ENCODE measurements at regions not wholly inside any gene's neighbourhood (a gene's known extent, or its start where the extent isn't known, plus 50 kb on each side); places are given as distances from the start of the nearest gene placed in this dataset.
A peak's percentile ranks its signal among the peaks of the same experiment; 100 is the strongest.

DNA sequence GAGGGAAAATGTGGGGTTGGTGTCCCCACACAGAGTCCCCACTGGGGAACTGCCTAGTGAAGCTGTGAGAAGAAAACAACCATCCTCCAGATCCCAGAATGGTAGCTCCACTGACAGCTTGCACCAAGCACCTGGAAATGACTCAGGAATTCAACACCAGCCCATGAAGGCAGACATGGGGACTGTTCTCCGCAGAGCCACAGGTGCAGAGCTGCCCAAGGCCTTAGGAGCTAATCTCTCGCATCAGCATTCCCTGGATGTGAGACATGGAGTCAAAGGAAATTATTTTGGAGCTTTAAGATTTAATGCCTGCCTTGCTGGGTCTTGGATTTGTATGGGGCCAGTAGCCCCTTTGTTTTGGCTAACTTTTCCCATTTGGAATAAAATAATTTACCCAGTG, 367.9 kb downstream of the FAM133A start:
- DNase-seq, result no peak
- in situ Hi-C loops (cut with MboI; ENCODE audit: low pct_unique_long_range_greater_than_20kb, low sequenced_read_pairs), result no loop called here

DNA sequence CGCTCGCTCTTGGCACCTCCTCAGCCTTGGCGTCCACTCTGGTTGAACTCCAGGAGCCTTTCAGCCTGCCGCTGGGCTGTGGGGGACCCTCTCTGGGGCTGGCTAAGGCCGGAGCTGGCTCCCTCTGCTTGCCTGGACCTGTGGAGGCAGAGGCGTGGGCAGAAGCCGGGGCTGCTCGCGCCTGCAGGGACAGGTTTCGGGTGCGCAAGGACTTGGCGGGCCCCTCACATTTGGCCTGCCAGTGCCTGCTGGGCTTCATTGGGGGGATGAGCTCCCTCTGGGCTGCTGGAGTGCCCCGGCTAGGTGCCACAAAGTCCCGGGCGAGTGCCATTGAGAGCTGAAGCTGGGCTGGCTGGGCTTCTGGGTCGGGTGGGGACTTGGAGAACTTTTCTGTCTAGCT, 371.7 kb downstream of the FAM133A start:
- in situ Hi-C loops (cut with MboI; ENCODE audit: low pct_unique_long_range_greater_than_20kb, low sequenced_read_pairs), result no loop called here
- DNase-seq, result no peak

DNA sequence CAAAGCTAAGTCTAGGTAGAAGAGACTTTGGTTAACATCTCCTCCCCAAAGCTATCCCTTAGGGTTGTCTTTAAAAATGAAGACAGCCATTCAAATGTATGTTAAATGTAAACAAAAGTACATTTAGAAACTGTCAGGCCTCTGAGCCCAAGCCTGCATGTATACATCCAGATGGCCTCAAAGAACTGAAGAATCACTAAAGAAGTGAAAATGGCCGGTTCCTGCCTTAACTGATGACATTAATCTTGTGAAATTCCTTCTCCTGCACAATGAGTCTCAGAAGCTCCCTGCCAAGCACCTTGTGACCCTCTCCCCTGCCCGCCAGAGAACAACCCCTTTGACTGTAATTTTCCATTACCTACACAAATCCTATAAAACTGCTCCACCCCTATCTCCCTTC, 377.9 kb downstream of the FAM133A start:
- in situ Hi-C loops (cut with MboI; ENCODE audit: low pct_unique_long_range_greater_than_20kb, low sequenced_read_pairs), result no loop called here
- no peak for DNase-seq

DNA sequence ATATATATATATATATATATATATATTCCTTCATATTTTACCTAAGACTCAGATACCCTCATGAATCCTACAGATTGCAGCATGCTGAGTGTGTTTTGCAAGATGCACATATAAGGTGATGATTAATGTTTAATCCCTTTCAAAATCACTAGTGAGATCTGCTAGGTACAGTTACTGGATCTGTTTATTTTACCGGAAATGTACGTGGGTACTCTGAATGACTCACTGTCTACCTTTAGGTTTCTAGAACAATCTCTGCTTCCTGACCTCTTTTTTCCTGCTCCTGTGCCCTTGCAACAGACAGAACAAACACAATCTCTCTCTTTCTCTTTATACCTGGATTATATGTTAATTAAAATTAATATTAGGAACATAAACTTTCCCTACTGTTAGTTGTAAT, 379.6 kb downstream of the FAM133A start:
- in situ Hi-C loops (cut with MboI; ENCODE audit: low pct_unique_long_range_greater_than_20kb, low sequenced_read_pairs), result no loop called here

DNA sequence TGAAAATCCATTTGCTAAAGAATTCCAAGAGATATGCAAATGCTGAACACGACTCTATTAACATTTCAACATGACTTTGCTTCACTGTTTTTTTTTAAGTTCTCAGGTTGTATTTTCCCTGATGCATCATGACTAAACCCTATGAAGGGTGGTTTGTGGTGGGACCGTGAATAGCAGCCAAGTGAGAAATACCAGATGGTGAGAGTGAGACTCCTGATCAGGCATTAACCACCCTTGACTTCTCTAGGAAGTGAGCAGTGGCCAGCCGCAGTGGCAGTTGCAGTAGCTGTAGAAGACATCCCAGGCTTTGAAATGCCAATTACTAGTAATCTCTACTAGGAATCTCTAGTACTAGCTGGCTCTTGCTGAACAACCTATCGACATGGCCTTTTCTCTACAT, 383.4 kb downstream of the FAM133A start:
- in situ Hi-C loops (cut with MboI; ENCODE audit: low pct_unique_long_range_greater_than_20kb, low sequenced_read_pairs), result no loop called here
- DNase-seq, result no peak

More for the DNA sequence above, 379.6 kb downstream of the FAM133A start:
- DNase-seq, result no peak

DNA sequence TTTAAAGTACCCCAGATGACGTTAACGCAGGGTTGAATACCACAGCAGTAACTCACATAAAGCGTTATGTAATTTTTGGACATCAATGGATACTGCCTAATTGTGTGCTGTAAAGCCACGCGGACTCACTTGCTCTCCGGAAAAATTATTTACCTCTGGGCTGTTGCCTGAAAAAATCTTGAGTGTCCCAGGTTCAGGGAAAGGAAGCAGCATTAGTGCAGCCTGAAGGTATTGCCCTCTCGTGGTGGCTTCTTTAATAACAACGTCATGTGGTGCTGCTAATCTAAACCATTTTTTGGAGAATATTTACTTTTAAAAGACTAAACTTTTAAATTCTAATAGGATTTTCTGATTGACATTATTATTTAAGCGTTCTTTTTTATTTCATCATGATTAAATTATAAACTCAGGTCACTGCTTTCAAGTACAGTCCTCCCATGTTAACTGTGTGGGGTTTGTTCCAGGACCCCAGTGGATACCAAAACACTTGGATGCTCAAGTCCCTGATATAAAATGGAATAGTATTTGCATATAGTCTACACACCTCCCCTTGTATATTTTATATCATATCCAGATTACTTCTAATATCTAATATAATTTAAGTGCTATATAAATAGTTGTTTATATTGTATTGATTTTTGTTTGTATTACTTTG, 384.8 kb downstream of the FAM133A start:
- in situ Hi-C loops (cut with MboI; ENCODE audit: low pct_unique_long_range_greater_than_20kb, low sequenced_read_pairs), result no loop called here
- peak; percentile 28 for DNase-seq

DNA sequence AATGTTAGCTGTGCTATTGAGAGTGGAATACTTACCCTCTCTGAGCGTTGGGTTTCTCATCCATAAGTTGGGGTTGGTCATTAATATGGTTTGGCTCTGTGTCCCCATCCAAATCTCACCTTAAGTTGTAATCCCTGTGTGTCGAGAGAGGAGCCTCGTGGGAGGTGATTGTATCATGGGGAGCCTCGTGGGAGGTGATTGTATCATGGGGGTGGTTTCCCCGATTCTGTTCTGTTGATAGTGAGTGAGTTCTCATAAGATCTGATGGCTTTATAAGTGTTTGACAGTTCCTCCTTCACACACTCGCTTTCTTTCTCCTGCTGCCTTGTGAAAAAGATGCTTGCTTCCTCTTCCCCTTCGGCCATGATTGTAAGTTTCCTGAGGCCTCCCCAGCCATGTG, 391.1 kb downstream of the FAM133A start:
- in situ Hi-C loops (cut with MboI; ENCODE audit: low pct_unique_long_range_greater_than_20kb, low sequenced_read_pairs), result no loop called here
- no peak for DNase-seq

DNA sequence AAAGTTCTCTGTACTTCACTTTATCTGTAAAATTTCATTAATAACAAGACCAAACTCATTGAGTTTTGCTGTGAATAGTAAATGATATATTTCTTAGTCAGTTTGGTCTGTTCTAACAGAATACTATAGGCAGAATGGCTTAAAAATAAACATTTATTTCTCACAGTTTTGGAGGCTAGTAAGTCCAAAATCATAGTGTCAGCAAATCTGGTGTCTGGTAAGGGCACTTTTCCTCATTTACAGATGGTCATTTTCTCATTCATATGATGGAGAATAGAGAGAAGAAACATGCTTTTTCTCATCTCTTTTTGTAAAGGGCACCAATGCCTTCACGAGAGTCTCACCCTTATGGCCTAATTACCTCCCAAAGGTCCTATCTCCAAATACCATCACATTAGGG, 415.1 kb downstream of the FAM133A start:
- in situ Hi-C loops (cut with MboI; ENCODE audit: low pct_unique_long_range_greater_than_20kb, low sequenced_read_pairs), result no loop called here
- no peak for DNase-seq

DNA sequence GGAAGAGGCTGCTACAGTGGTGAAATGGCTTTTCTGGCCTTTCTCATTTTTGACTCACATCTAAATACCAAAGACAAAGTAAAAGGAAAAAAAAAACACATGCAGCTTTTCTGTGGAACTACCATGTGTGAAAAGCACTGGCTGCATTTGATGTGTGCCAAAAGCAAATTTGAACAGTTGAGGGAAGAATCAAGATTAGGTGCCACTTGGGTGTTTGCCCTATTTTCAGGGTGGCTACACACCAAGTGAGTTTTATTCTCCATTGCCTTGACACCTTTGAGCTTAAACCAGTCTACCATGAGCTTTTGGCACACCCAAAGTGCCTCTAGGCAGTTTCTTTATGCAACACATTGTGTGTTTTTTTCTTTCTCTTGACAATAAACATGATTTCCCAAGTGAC, 423.9 kb downstream of the FAM133A start:
- in situ Hi-C loops (cut with MboI; ENCODE audit: low pct_unique_long_range_greater_than_20kb, low sequenced_read_pairs), result no loop called here
- no peak for DNase-seq

DNA sequence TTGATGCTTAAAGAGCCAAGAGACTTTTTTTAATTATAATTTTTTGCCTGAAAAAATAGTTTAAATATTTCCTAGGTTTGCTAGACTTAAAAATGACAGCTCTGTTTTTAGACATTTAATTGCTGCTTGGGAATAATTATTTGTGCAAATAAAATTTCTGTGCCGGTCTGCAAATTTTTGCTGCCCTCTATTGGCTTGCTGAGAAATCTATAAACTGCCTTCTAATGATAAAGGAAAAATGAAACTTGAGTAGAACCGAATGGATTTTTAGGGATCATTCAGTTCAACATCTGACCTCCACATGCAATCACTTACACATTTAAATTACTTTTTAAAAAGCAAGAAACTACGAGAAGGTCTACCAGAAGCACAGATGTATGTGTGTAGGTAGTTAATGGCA, 434.0 kb downstream of the FAM133A start:
- DNase-seq, result peak; percentile 0
- in situ Hi-C loops (cut with MboI; ENCODE audit: low pct_unique_long_range_greater_than_20kb, low sequenced_read_pairs), result no loop called here

DNA sequence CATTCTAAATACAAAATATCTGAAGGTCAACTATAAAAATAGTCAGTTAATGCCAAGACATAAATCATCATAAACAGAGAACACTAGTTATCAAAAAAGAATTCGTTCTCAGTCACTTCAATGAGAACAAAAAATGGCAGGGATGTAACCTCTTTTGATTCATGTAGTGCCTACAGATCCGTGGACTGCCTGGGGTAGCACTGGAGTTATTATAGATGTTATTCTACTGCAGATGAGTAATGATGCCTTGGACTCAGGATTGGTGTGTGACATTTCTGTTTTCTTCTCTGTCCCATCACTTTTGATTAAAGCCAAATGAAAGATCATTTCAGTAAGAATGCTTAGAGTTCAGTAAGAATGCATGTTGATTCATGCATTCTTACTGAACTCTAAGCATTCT, 440.4 kb downstream of the FAM133A start:
- in situ Hi-C loops (cut with MboI; ENCODE audit: low pct_unique_long_range_greater_than_20kb, low sequenced_read_pairs), result no loop called here
- no peak for DNase-seq

DNA sequence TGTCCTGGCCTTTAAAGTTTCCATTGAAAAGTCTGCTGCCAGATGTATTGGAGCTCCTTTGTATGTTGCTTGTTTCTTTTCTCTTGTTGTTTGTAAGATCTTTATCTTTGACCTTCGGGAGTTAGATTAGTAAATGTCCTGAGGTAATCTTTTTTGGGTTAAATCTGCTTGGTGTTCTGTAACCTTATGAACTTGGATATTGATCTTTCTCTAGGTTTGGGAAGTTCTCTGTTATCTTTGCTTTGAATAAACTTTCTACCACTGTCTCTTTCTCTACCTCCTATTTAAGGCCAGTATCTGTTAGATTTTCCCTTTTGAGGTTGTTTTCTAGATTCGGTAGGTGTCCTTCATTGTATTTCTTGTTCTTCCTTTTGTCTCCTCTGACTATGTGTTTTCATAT, 447.8 kb downstream of the FAM133A start:
- DNase-seq, result no peak
- in situ Hi-C loops (cut with MboI; ENCODE audit: low pct_unique_long_range_greater_than_20kb, low sequenced_read_pairs), result no loop called here

DNA sequence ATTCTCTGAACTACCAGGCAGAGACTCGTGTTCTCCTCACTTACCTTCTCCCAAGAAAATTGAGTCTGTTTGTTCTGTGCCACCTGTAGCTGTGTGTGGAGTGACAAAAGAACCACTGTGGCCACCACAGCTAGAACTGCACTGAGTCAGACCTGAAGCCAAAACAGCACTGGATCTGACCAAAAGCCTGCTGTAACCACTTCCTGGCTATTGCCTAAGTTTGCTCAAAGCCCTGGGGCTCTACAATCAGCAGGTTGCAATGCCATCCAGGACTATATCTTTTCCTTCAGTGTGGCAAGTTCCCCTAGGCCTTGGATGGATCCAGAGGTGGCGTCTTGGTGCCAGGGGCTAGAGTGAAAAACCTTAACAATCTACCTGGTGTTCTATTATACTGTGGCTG, 449.1 kb downstream of the FAM133A start:
- in situ Hi-C loops (cut with MboI; ENCODE audit: low pct_unique_long_range_greater_than_20kb, low sequenced_read_pairs), result no loop called here
- no peak for DNase-seq

DNA sequence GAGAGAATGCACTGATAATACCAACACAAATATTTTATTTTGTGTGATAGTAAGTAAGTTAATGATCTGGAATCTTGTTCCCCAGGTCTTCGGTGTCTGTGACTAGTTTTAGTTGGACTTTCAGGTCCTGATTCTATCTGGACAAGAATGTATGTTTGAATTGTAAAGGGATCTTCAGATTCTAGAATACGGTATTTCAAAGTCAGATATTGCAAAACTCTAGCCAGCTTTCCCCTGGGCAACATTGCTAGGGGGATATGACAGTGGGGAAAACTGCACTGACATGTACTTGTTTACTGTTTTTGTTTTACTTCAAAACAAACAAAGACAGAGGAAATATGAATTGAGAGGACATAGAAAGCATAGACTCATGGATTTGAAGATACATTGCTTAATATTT, 489.0 kb downstream of the FAM133A start:
- in situ Hi-C loops (cut with MboI; ENCODE audit: low pct_unique_long_range_greater_than_20kb, low sequenced_read_pairs), result no loop called here
- no peak for DNase-seq

DNA sequence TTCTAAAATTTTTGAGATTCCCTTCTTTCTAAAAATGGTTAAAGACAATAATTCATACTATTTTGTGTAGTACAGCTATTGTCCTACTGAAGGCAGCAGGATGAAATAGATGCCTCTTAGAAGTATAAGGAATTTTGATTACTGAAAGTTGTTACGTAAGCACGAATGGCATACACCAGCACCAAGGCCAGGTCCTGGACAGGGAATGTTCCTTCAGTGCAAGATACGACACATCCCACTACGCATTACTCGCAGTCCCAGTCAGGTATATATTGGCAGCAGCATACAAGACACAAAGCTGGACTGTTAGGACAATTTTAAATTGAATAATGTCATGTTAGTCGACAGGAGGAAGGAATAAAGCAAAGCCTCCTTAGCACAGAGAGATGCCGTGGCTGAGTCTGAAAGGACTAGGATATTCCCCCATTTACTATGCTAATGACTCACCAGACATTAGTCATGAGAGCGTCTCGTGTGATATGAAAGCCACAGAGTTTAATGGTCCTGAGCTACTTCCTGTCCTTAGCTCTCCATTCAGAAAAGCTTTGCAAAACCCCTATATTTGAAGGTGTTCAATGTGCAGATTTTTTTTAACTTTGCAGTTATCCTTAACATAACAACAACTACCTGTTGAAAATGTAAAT, 504.3 kb downstream of the FAM133A start:
- in situ Hi-C loops (cut with MboI; ENCODE audit: low pct_unique_long_range_greater_than_20kb, low sequenced_read_pairs), result no loop called here
- DNase-seq, result no peak

DNA sequence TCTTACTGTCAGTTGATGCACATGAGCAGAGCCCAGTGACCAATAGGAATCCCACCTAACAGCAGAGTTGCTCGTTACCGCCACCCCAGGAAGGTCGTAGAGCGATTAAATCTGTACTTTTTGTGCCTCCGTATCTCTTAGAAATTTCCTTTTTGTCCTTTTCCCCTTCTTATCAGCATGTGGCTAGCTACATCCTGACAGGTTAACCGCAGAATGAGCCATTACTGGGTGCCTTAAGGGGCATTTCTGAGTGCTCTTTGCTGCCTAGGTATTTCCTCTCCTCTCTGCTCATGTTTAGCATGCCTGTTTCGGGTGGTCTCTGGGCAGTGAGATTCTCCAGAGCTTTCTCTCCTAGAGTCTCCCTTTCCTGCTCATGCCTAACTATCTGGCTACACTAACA, 530.5 kb downstream of the FAM133A start:
- in situ Hi-C loops (cut with MboI; ENCODE audit: low pct_unique_long_range_greater_than_20kb, low sequenced_read_pairs), result no loop called here

DNA sequence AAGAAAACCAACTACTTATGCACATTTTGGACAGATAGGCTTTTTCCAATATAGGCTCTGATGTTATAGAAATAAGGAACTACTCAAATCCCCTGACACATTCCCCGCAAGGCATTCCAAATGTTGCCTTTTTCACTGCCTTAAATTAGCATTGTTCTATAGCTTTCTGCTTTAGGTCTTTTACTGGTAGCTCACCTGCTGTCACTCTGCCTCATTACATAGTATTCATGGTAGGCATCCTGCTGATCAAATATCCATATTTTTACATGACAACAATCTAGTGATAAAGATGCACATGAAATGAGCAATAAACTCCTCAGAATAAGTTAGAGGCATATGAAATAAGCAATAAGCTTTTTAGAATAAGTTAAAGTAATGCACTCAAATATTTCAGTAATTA, 542.7 kb downstream of the FAM133A start:
- DNase-seq, result no peak
- in situ Hi-C loops (cut with MboI; ENCODE audit: low pct_unique_long_range_greater_than_20kb, low sequenced_read_pairs), result no loop called here

More for the DNA sequence above, 530.5 kb downstream of the FAM133A start:
- DNase-seq, result peak; percentile 37

DNA sequence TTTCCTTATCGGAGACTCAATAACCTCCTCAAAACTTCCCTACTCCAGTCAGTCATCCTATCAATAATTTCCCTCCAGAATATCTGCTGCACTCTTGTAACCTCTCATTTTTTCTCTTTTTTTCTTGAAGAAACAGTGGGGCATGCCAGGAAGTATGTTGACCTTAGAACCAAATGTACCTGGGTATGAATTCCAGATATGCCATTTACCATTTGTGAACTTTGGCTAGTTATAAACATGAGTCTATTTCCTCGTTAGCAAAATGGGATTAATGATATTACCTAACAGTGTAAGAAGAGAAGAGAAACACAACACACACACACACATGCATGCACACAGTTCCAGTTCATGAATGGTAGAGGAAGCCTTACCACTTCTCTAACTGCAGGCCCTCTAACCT, 578.2 kb downstream of the FAM133A start:
- no peak for DNase-seq
- in situ Hi-C loops (cut with MboI; ENCODE audit: low pct_unique_long_range_greater_than_20kb, low sequenced_read_pairs), result no loop called here

DNA sequence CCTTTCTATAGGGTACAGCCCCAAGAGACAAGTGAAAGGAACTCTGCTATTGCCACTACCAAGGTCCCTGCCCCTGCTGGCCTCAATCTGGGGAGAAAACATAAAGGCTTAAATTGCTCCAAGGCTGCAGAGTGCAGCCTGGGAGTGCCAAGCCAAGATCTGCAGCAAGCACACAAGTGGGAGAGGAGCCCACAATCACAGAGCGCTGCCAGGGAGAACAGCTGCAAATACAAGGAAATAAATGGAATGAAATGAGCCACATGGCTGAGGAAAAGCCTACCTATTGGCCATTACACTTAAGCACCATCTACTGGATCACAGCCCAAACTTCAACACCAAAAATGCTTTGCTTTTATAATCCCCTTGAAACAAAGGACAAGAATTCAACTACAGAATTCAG, 582.4 kb downstream of the FAM133A start:
- no peak for DNase-seq
- in situ Hi-C loops (cut with MboI; ENCODE audit: low pct_unique_long_range_greater_than_20kb, low sequenced_read_pairs), result no loop called here

DNA sequence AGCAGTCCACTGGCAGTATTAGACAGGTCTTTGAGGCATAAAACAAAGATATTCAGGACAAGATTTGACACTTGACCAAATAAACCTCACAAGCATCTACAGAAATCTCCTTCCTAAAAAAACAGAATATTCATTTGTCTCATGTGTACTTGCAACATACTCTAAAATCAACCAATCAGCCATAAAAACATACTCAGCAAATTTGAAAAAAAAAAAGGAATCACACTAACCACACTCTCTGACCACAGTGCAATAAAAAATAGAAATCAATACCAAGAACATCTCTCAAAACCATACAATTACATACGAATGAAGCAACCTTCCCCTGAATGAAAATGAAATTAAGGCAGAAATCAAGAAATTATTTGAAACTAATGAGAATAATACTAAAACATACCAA, 591.3 kb downstream of the FAM133A start:
- no peak for DNase-seq
- in situ Hi-C loops (cut with MboI; ENCODE audit: low pct_unique_long_range_greater_than_20kb, low sequenced_read_pairs), result no loop called here

DNA sequence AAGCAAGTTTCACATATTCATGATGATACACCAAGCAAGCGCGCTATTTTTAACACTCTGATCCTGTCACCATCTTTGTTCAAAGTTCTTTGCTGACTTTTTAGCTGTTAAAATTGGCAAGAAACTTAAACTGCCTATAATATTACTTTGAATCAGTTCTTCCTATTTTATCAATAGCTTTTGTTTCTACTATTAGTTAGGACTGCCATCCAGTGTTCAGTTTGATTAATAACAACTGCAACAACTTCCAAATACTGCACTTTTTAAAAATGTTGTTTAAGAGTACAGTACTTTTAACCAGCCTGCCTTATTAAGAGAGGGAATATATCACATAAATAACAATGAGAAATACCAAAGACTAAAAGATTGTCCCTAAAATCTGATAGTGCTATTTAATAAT, 614.3 kb downstream of the FAM133A start:
- in situ Hi-C loops (cut with MboI; ENCODE audit: low pct_unique_long_range_greater_than_20kb, low sequenced_read_pairs), result no loop called here
- peak; percentile 2 for DNase-seq

All from KBM-7 (cell line).